NCI-H446 treated with DMSO at 0.1 percent for 48 hours (cell line): ENCODE measurements at regions not wholly inside any gene's neighbourhood (a gene's known extent, or its start where the extent isn't known, plus 50 kb on each side); places are given as distances from the start of the nearest gene placed in this dataset.

Experiments
- DNase-seq: peaks from one replicate; lab custom pipeline; 2025; lab: John Stamatoyannopoulos, UW

DNA sequence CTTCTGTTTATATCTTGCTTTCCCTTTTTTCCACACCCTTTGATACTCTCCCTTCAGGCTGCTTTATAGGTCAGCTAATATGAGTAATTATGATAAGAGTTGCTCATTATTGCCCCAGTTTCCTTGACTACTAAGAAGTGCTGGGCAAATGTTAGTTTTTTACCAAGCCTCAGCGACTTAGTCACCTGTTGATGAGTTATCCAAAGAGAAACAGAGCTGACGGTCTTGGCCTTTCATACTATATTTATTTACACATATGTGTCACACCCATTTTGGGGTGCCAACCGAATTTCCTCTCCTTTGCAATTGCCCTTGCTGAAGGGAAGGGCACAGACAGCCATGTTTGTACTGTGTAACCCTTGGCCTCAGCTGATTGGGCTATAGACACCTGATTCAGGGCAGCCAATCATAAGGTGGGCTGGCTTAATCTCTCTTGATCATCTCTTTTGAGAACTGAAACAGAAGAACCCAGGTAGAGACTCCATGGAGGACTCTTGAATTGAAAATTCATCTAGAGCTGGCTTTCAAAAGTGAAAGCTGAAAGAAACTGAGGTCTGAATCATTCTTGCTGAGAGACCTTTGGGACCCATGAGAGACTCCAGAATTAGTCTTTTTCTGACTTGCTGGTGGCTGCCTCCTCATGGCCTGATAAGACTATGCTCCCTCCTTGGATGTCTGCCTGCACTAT, 111.7 kb upstream of the RPS6KA3 start:
- no peak for DNase-seq

DNA sequence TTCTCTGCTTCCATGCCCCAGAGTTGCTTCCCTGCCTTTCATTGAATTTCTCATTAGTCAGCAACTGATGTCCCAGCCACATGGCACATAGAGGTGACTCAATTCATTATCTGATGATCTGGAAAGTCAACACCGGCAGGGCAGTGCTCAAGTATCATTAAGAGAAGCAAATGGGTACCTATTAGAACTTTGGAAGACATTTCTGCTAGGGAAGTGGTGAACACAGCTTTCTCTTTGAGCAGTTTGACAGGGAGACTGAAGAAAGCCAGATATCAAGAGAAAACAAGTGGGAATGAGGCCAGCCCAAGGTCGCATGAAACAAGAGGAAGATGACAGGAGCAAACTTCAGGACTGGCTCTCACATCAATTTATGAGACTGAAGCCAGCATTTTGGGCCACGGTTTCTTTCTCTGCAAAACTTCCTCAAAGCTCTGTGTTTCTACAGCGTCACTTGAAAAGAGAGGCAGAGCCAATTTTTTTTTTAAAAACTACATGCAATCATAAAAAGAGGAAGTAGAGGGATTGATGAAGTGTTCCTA, 108.3 kb upstream of the RPS6KA3 start:
- DNase-seq: no peak

GRCh38 chrX:20374450-20374849, 107.7 kb upstream of the RPS6KA3 start:
- no peak for DNase-seq

- no peak for DNase-seq
Observed at GRCh38 chrX:20373063-20373462, 106.4 kb upstream of the RPS6KA3 start.

DNA sequence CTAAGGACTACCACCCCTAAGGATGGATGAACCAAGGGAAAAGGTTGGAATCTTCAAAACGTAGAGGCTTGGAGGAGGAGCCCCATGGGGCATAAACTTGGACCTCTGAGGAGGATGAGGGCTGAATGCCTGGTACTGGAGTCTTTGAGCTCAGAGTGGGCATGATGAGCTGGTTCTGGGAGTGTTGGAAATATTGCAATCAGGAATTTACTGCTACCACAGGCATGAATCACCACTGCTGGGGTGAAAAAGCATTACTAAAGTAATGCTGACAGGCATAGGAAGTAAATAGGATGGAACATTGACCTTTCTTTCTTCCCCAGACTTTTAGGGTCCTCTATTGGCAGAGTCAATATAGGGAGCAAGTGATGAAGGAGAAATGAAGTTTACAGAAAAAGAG, 105.8 kb upstream of the RPS6KA3 start:
- DNase-seq: no peak

- DNase-seq: no peak
Observed at GRCh38 chrX:20369468-20369867, 102.8 kb upstream of the RPS6KA3 start.

DNA sequence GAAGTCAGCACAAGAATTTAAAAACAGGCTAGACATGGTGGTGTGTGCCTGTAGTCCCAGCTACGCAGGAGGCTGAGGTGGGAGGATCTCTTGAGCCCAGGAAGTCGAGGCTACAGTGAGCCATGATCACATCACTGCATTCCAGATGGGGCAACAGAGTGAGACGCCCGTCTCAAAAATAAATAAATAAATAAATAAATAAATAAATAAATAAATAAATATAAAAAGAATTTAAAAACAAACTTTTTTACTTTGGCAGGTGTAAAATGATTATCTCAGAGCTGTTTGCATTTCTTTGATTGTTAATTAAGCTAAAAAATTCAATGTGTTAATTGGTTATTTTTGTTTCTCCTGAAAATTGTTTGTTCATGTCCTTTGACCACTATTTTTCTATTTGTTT, 97.5 kb upstream of the RPS6KA3 start:
- no peak for DNase-seq

GRCh38 chrX:20363275-20363674, 96.6 kb upstream of the RPS6KA3 start:
- no peak for DNase-seq

GRCh38 chrX:20362268-20363267, 95.9 kb upstream of the RPS6KA3 start:
- DNase-seq: no peak

DNA sequence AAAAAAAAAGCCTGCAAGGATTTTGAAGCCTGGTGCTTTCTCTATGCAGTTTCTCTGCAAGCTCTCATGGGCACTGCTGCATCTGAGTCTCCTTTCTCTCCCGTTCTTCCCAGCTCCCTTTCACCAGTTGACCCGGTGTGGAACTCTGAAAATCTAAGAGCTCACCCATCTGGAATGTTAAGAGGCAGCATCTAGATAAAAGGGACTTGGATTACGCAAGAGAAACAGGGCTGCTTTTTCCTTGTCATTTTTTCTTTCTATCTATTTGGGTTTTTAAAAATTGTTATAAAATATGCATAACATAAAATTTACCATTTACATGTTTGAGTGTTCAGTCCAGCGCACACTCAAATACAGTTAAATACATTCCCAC, 95.2 kb upstream of the RPS6KA3 start:
- no peak for DNase-seq

DNA sequence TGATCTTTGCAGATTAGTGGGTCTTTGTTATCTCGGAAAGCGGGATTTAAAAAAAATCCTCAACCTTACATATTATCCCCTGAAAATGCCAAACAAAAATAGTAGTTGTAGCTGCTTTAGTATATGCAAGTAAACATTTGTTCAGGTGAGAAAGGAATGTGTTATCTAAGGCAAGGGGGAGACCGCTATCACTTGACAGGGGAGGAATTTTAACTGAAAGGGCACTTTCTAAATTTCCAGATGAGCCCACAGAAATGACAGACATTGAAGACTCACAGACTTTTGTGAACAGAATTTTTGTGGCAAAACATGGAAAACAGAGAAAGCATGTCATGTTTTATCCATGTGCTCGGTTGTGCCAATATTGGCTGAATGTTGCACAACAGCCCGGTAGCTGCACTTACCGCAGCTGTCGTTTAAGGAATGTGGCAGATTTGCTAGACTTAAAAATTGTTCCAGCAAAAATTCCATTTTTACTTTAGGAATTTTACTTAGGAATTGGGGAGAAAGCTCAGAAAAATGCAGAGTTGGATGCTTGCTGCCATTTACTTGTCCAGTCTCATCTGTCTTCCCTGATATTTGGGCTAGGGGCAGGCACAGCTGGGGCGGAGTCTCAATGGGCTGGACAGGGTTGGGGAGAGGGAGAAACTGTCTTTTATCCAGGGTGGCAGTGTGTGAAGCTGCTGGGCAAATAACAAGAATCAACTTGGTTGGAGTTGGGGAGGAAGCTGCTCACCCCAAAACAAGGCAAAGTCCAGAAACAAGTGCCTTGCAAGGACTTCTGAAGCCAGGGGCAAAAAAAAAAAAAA, 94.6 kb upstream of the RPS6KA3 start:
- DNase-seq: no peak

DNA sequence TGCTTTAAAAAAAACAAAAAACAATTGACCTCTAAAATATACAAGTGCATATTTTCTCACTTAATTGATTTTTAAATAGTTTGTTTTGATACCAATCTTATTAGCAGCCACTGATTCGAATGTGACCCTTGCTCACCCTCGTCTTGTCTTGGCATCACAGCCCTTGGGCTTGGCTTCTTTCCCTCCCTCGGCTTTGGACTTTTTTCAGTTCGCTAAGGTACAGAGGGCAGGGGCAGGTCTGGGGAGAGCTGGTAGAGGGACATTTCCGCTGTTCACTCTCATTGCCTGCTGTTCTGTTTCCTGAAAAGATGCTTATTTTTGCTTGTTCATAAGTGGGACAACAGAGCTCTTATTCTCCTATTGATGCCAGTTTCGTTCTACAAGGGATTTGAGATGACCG, 88.5 kb upstream of the RPS6KA3 start:
- DNase-seq: no peak

- DNase-seq: no peak
Observed at GRCh38 chrX:20354505-20354904, 87.8 kb upstream of the RPS6KA3 start.

- no peak for DNase-seq
Observed at GRCh38 chrX:20352935-20353336, 86.2 kb upstream of the RPS6KA3 start.

GRCh38 chrX:20352504-20352903, 85.8 kb upstream of the RPS6KA3 start:
- no peak for DNase-seq

GRCh38 chrX:20350596-20350995, 83.9 kb upstream of the RPS6KA3 start:
- DNase-seq: no peak

DNA sequence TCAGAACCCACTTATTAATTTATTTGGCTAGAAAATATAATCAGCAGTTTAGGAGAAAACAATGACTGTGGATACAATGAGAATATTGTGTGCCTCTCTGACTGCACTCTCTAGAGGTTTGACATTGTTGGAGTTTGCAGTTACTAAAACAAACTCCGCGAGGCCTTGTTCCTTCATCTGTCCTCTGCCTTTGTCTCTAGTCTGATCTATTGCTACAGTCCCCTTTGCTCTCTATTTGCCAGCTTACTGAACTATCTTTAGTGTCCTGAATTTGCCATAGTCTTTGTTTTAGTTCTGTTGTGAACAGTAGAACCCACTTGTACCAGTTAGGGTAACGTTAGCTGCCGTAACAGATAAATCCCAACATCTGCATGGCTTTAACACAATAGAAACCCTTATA, 81.4 kb upstream of the RPS6KA3 start:
- DNase-seq: no peak

- DNase-seq: no peak
Observed at GRCh38 chrX:20347481-20347880, 80.8 kb upstream of the RPS6KA3 start.

- no peak for DNase-seq
Observed at GRCh38 chrX:20333672-20334071, 67.0 kb upstream of the RPS6KA3 start.

DNA sequence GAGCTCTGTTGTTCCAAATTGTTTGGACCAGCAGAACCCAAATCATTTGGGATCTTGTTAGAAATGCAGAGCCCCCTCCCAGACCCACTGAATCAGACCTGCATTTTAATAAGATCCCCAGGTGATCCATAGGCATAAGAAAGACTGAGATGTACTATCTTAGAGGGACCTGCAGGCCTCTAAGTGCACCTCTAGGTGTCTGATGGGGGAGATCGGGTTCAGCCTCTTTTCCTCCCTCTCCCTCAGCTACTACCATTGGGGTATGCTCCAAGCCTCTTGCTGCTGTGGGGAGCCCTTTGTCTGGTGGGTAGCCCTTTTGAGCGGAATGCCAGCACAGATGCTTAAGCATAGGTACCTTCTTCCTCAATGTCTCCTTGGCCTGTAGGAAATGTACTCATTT, 63.8 kb upstream of the RPS6KA3 start:
- DNase-seq: no peak

- DNase-seq: no peak
Observed at GRCh38 chrX:20329435-20329834, 62.7 kb upstream of the RPS6KA3 start.

- DNase-seq: no peak
Observed at GRCh38 chrX:20325786-20326388, 59.2 kb upstream of the RPS6KA3 start.
